ENCODE measurements at regions not wholly inside any gene's neighbourhood (a gene's known extent, or its start where the extent isn't known, plus 50 kb on each side); places are given as distances from the start of the nearest gene placed in this dataset.

DNA sequence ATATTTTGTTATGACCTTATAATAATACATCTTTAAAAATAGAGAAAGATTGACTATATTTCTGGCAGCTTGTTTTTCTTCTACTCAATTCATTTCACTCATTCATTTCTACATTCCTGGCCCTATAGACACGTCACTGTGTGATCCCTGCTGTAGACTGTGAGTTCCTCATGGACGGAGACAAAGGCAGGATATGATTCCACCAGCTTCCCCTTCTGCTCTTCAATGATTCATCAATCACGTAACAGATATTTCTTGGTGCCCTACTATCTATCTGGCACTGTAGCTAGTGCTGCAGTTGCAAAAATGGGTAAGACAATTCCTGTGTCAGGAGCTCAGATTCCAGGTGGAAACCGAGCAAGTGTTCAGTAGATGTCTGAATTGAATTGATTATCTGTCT is 415.0 kb downstream of the SFMBT2 start:
- in situ Hi-C loops (cut with HindIII; ENCODE audit: extremely low pct_ligation_motif_present, low pct_unique_long_range_greater_than_20kb) = no loop called here
- CTCF ChIA-PET (ENCODE audit: low intra/inter-chr PET ratio, low total read pairs) = no interaction called here
- 2% methylated on average over 4 of the region's 4 CpGs for WGBS (ENCODE audit: low lambda C conversion rate)

More for the DNA sequence above, 415.0 kb downstream of the SFMBT2 start:
- Histone ChIP-seq H3K4me1 (ENCODE audit: insufficient read depth, low read length) (no peaks in the 10 kb centered on the region), H3K27me3 (ENCODE audit: control insufficient read depth in 1 of 2, insufficient read depth in 2 of 2, low read length in 2 of 2) (no peaks in the 10 kb centered on the region), H3K4me3 (replicated peaks in 1 of 3; ENCODE audit: insufficient read depth in 1 of 3, low read depth in 2 of 3, low read length in 3 of 3) (no peak overlapping the region), H3K9me3 (ENCODE audit: low read length) (no peaks in the 10 kb centered on the region), H3K79me2 (ENCODE audit: insufficient read depth, low read length) (no peaks in the 10 kb centered on the region), H2AFZ (ENCODE audit: low read length) (no peak overlapping the region), H4K20me1 (ENCODE audit: insufficient read depth, low read length) (no peaks in the 10 kb centered on the region), H3K36me3 (replicated peaks in 1 of 2; ENCODE audit: control insufficient read depth in 1 of 2, insufficient read depth in 2 of 2, low read length in 2 of 2) (no peaks in the 10 kb centered on the region), H3K27ac (ENCODE audit: extremely low read length, insufficient read depth, low read length) (no peak overlapping the region), H3K9ac (ENCODE audit: insufficient read depth, low read depth, low read length) (no peak overlapping the region), H3K4me2 (ENCODE audit: low read depth, low read length) (no peak overlapping the region)
- POLR2A ChIA-PET = no interaction called here
- BruUV-seq (replicated peaks) = no TSS peak
- intact Hi-C loops (cut with micrococcal nuclease; ENCODE audit: unreplicated experiment) = no loop called here
- no peak for TF ChIP-seq STAG1 (CRISPR knock-in tag; IDR thresholded peaks at IDR 0.05)
- TF ChIP-seq ZNF124 (CRISPR knock-in tag; IDR thresholded peaks at IDR 0.05) = no peak
- no peak for TF ChIP-seq MED1 (CRISPR knock-in tag; IDR thresholded peaks at IDR 0.05)
- TF ChIP-seq ZNF720 (CRISPR knock-in tag; IDR thresholded peaks at IDR 0.05) = no peak
- TF ChIP-seq, protein P1, sequence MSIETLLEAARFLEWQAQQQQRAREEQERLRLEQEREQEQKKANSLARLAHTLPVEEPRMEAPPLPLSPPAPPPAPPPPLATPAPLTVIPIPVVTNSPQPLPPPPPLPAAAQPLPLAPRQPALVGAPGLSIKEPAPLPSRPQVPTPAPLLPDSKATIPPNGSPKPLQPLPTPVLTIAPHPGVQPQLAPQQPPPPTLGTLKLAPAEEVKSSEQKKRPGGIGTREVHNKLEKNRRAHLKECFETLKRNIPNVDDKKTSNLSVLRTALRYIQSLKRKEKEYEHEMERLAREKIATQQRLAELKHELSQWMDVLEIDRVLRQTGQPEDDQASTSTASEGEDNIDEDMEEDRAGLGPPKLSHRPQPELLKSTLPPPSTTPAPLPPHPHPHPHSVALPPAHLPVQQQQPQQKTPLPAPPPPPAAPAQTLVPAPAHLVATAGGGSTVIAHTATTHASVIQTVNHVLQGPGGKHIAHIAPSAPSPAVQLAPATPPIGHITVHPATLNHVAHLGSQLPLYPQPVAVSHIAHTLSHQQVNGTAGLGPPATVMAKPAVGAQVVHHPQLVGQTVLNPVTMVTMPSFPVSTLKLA (IDR thresholded peaks at IDR 0.05) = no peak
- TF ChIP-seq, protein P2, sequence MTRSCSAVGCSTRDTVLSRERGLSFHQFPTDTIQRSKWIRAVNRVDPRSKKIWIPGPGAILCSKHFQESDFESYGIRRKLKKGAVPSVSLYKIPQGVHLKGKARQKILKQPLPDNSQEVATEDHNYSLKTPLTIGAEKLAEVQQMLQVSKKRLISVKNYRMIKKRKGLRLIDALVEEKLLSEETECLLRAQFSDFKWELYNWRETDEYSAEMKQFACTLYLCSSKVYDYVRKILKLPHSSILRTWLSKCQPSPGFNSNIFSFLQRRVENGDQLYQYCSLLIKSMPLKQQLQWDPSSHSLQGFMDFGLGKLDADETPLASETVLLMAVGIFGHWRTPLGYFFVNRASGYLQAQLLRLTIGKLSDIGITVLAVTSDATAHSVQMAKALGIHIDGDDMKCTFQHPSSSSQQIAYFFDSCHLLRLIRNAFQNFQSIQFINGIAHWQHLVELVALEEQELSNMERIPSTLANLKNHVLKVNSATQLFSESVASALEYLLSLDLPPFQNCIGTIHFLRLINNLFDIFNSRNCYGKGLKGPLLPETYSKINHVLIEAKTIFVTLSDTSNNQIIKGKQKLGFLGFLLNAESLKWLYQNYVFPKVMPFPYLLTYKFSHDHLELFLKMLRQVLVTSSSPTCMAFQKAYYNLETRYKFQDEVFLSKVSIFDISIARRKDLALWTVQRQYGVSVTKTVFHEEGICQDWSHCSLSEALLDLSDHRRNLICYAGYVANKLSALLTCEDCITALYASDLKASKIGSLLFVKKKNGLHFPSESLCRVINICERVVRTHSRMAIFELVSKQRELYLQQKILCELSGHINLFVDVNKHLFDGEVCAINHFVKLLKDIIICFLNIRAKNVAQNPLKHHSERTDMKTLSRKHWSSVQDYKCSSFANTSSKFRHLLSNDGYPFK (CRISPR knock-in tag; IDR thresholded peaks at IDR 0.05; ENCODE audit: borderline replicate concordance) = no peak
- TF ChIP-seq KLF11 (CRISPR knock-in tag; IDR thresholded peaks at IDR 0.05) = no peak
- no peak for TF ChIP-seq ZNF570 (CRISPR knock-in tag; IDR thresholded peaks at IDR 0.05; ENCODE audit: borderline replicate concordance)
- no peak for TF ChIP-seq IKZF4 (CRISPR knock-in tag; IDR thresholded peaks at IDR 0.05; ENCODE audit: borderline replicate concordance, low read depth, not compliant biosample characterization)
- TF ChIP-seq XBP1 (CRISPR knock-in tag; IDR thresholded peaks at IDR 0.05) = no peak
- TF ChIP-seq SKI (IDR thresholded peaks at IDR 0.05; ENCODE audit: partially characterized antibody) = no peak
- no peak for TF ChIP-seq TP53 (CRISPR knock-in tag; conservative IDR thresholded peaks at IDR 0.05)
- no peak for ATAC-seq
- DNase-seq (ENCODE audit: low spot score) = no peak
- no peak for FAIRE-seq
